ENCODE measurements at regions not wholly inside any gene's neighbourhood (a gene's known extent, or its start where the extent isn't known, plus 50 kb on each side); places are given as distances from the start of the nearest gene placed in this dataset.

GRCh38 chr2:126748188-126748760 lies 92.3 kb downstream of the GYPC start:
- no peak for DNase-seq

GRCh38 chr2:126748929-126749518 lies 93.1 kb downstream of the GYPC start:
- no peak for DNase-seq

- peak; percentile 3 for DNase-seq
Measured at GRCh38 chr2:126749537-126749936, 93.6 kb downstream of the GYPC start.

GRCh38 chr2:126750506-126750905 lies 94.5 kb downstream of the GYPC start:
- no peak for DNase-seq

GRCh38 chr2:126751477-126751876 lies 95.5 kb downstream of the GYPC start:
- DNase-seq: no peak

GRCh38 chr2:126752876-126753275 lies 96.9 kb downstream of the GYPC start:
- no peak for DNase-seq

- DNase-seq: no peak
Measured at GRCh38 chr2:126753501-126754212, 97.7 kb downstream of the GYPC start.

GRCh38 chr2:126754240-126755004 lies 98.5 kb downstream of the GYPC start:
- no peak for DNase-seq

GRCh38 chr2:126756125-126756524 lies 100.2 kb downstream of the GYPC start:
- DNase-seq: no peak

GRCh38 chr2:126761256-126761980 lies 105.5 kb downstream of the GYPC start:
- DNase-seq: peak; percentile 3

GRCh38 chr2:126761981-126762878 lies 106.3 kb downstream of the GYPC start:
- no peak for DNase-seq

- DNase-seq: no peak
Measured at GRCh38 chr2:126764686-126765265, 108.8 kb downstream of the GYPC start.

- DNase-seq: no peak
Measured at GRCh38 chr2:126765395-126765794, 109.4 kb downstream of the GYPC start.

GRCh38 chr2:126766295-126766968 lies 110.5 kb downstream of the GYPC start:
- no peak for DNase-seq

- DNase-seq: no peak
Measured at GRCh38 chr2:126766969-126767296, 111.0 kb downstream of the GYPC start.

- DNase-seq: no peak
Measured at GRCh38 chr2:126769118-126769517, 113.2 kb downstream of the GYPC start.

GRCh38 chr2:126770466-126770865 lies 114.5 kb downstream of the GYPC start:
- no peak for DNase-seq

- DNase-seq: no peak
Measured at GRCh38 chr2:126771094-126771493, 115.1 kb downstream of the GYPC start.

GRCh38 chr2:126771501-126772195 lies 115.7 kb downstream of the GYPC start:
- no peak for DNase-seq

GRCh38 chr2:126774290-126774689 lies 118.3 kb downstream of the GYPC start:
- no peak for DNase-seq
